A673 (cell line): ENCODE measurements at regions not wholly inside any gene's neighbourhood (a gene's known extent, or its start where the extent isn't known, plus 50 kb on each side); places are given as distances from the start of the nearest gene placed in this dataset.

Experiments used
- EZH2 ChIP-seq: fragments of 200-600 bp; sonication (generic); IDR thresholded peaks from 2 replicates; pipeline ENCODE4 v1.6.1; 2017; ENCODE audit warnings: borderline replicate concordance, low read depth, mild to moderate bottlenecking, mixed read lengths, antibody characterized with exemption, low read length; ENCODE audit not compliant: poor library complexity, severe bottlenecking
- TF ChIP-seq, protein P1 (sequence below): fragments of 300-800, 200-600 bp; sonication (generic); conservative IDR thresholded peaks from 2 replicates; pipeline ENCODE4 v1.5.1; 2017; ENCODE audit warnings: low read depth, mild to moderate bottlenecking, antibody characterized with exemption, low read length, moderate library complexity, mixed read lengths

DNA sequence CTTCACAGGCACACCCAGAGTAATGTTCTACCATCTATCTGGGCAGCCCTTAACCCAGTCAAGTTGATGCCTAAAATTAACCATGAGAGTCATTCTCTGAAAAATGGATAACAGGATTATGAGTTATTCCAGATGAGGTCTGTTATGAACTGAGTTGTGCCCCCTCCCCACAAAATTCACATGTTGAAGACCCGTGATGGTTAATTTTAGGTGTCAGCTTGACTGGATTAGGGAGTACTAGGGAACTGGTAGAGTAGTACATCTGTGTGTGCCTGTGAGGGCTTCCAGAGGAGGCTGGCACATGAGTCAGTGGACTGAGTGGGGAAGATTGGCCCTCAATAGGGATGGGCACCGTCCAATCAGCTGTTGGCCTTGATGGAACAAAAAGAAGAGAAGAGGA, 110.4 kb upstream of the MYCN start:
- TF ChIP-seq, protein P1, sequence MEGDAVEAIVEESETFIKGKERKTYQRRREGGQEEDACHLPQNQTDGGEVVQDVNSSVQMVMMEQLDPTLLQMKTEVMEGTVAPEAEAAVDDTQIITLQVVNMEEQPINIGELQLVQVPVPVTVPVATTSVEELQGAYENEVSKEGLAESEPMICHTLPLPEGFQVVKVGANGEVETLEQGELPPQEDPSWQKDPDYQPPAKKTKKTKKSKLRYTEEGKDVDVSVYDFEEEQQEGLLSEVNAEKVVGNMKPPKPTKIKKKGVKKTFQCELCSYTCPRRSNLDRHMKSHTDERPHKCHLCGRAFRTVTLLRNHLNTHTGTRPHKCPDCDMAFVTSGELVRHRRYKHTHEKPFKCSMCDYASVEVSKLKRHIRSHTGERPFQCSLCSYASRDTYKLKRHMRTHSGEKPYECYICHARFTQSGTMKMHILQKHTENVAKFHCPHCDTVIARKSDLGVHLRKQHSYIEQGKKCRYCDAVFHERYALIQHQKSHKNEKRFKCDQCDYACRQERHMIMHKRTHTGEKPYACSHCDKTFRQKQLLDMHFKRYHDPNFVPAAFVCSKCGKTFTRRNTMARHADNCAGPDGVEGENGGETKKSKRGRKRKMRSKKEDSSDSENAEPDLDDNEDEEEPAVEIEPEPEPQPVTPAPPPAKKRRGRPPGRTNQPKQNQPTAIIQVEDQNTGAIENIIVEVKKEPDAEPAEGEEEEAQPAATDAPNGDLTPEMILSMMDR: no peak
- no peak for TF ChIP-seq EZH2
